Activated naive CD4-positive, alpha-beta T cell treated with Interleukin-2 at 50 U/mL for 16 hours (primary cell): ENCODE measurements at regions not wholly inside any gene's neighbourhood (a gene's known extent, or its start where the extent isn't known, plus 50 kb on each side); places are given as distances from the start of the nearest gene placed in this dataset.

Source experiments
- DNase-seq: peaks from one replicate; pipeline ENCODE4 v3.0.0-alpha.2; 2020

DNA sequence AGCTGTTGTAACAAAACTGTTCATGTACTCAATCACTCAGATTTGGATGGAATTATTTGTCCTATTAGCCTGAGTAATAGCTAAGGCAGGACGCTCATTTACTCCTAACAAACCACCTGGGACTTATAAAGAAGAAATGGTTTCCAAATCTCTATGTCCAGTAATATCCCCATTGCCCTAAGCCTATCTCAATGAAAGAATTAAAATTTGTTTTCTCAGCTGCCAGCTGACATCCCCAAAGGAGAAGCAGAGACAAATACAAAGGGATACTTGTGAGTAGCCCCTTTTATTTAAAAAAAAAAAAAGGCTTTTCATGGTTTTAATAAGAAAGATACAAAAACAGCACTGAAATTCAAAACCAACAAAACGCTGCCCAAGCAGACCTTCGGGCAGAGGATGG lies 211.4 kb upstream of the PARD3B start:
- no peak for DNase-seq

DNA sequence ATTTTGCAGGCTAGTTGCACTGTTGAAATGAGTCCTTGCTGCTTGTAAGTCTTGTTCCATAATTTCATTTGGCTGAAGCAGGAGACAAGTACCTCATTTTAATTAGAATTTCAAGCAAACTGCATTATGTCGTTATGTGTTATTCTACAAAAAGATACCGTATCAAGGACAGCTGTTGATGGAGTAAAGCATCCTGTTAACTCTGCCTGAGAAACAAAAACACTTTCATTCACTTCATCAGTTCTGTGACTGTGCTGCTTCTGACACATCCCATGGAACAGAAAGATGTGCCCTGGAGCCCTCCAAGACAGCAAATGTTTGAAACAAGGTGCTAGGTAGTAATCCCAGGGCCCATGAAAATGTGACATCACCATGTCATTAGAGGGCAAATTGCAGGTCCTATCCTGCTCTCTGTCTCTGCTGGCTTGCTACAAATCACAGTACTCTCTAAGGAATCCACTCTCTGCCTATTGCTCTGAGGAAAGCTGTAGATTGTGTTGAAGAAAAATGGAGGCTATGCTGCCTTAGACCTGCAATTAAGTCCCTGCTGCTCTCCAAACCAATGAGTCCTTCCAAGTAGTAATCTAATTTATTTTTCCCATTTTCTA lies 209.7 kb upstream of the PARD3B start:
- no peak for DNase-seq

DNA sequence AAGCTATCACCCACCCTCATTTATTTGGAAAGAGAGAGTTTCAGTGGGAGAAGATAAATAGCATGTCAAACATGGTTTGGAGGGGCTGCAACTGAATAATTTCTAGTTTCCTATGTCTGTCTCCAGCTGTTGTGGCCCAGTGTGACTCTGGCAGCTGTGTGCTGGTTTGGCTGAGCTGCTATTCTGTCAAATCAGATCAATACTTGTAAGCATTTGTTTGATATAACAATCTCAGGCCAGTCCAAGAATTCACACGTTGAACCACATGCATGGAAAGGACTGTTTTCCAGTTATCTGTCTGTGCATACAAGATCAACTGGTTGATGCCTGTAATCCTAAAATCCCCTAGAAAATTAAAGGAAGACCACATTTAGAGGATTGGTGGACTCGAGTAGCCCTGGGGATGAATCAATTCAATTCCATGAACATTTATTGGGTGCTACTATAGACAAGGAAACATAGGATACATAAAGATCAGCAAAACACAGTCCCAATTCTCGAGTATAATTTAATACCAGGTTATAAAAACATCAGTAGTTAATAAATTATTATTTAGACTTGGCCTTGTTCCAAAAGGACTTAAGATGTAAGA lies 209.0 kb upstream of the PARD3B start:
- DNase-seq = no peak

DNA sequence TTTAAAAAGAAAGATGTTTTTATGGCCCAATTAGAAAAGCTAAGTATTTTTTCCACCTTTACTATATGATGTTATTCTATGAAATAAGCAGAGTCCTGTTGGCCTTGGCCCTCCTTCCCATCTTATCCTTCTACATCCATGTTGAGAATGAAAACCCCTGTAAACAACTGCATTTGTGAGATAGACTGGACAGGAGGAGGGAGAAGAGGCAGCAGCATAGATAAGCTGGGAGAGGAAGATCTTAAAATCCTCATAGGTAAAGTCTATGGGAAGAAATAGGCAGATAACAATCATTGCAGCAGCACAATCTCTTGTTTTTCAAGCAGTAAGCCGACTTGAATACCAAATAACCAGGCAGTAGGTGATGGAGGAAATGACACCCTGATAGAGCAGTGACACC lies 207.6 kb upstream of the PARD3B start:
- DNase-seq = no peak

DNA sequence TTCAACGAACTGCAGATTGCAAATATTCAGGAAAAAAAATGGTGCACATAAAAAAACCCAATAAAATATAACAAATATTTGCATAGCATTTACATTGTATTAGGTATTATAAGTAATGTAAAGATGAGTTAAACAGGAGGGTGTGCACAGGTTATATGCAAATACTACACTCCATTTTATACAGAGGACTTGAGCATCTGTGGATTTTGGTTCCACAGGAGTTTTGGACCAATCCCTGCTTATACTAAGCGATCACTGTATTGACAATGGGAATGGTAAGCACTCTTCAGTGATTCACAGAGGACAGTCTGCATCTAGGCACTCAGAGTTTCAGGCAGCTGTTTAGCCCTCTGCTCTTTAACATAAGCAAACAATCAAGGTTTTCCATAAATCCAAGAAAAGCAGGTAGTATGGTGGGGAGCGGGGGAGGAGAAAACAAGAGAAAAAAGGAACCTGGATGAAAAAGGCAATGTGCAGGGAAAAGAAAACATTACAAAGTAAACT lies 206.0 kb upstream of the PARD3B start:
- DNase-seq = no peak

DNA sequence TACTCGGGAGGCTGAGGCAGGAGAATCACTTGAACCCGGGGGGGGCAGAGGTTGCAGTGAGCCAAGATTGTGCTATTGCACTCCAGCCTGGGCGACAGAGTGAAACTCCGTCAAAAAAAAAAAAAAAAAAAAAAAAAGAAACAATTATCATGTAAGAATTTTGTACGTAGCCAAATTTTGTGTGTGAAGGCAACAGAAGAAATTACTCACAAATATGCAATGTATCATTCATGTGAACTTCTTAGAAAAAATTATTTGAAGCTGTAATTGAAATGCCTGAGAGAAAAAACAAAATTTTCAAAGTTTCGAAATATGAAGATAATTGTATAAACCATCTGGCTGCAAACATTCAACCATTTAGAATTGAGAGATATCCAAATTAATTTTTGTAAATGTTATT lies 204.8 kb upstream of the PARD3B start:
- DNase-seq = no peak

DNA sequence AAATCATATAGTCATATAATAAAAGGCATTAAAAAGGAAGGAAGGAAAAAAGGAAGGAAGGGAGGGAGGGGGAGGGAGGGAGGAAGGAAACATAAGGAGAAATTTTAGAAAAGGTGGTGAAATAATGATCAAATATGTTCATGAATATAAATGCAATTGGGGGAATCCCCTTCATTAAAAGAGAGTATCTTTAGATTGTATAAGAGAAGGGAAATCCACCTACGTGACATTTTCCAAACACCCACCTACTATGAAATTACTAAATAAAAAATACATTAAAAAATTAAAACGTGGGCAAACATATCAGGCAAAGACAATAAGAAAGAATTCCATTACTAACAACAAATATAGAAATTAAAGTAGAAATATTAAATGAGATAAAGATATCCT lies 203.4 kb upstream of the PARD3B start:
- DNase-seq = no peak

DNA sequence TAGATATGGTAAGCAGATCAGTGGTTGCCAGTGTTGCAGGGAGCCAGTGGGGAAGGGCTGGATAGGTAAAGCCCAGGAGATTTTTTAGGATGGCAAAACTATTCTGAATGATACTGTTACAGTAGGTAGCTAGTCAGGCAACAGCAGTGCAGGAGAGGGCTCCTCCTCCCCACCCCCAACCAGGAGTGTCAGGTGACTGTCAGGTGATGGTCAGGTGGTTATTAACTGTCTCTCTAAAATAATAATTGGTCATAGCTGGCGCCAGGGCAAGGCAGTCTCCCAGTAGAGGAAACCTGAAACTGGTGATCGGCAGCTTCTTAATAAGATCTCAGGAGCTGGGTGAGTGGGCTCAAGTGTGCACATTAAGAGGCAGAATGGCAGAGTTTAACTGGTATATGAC lies 201.6 kb upstream of the PARD3B start:
- no peak for DNase-seq

DNA sequence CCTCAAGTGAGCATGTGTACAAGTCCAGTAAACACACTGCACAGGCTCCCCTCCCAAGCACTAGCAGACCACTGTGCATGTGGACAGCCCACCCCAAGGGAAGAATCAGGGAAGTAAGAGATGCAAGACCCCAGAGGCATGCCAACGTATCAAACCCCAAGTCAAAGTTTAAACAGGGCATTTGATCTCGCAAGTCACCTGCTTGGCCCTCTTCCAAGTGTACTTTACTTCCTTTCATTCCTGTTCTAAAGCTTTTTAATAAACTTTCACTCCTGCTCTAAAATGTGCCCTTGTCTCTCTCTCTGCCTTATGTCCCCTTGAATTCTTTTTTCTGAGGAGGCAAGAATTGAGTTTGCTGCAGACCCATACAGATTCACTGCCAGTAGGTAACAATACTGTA lies 201.2 kb upstream of the PARD3B start:
- DNase-seq = no peak

DNA sequence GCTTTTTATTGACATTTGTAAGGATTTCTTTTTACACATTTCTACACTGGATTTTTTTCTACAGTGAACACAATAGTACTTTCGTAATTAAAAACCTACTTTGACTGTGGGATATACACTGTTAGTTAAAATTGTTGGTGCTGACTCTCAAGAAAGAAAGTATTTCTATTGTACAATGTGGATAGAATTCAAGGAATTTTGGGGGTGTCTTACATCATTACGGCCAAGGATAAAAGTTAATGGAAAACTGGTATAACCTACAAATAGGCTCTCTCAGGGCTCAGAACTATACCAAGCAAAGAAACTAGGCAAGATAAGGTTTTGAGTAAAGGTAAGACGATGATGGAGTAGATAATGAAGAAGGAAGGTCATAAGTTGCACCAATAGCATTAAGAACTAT lies 198.4 kb upstream of the PARD3B start:
- DNase-seq = no peak

DNA sequence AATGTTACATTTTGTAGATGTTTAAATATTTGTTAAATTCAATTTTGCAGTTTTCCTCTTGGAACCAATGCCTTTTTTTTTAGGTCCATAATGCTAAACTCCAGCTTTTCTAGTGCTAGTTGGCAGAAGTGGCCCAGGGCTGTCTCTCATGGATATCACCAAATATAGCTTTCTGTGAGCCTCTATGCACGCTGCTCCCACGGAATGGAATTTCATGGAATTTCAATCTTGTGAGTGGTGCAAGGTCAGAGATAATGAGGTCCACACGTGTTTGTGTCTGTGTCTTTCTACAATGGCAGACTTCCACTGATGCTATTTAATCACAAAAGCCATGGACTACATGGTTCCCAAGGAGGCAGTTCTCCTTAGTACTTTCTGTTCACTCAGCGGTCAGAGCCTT lies 191.5 kb upstream of the PARD3B start:
- no peak for DNase-seq

DNA sequence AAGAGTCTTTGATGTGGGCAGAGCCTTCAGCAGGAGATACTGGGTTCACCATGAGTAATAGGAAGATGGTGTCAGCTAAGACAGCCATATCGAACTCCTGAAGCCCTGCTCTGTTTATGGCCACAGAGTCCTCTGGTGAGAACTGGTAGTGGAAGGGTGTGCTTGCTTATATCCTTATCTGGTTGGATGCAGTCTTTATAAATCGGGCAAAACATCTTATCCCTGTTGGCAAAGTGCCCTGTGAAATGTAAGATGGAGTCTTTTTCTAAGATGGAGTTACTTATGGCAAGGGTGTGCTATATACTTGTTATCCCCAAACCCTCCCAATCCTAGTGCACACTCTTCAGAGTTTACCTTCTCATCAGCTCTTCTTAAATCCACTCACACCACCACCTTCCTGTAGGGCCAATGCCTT lies 190.8 kb upstream of the PARD3B start:
- no peak for DNase-seq

DNA sequence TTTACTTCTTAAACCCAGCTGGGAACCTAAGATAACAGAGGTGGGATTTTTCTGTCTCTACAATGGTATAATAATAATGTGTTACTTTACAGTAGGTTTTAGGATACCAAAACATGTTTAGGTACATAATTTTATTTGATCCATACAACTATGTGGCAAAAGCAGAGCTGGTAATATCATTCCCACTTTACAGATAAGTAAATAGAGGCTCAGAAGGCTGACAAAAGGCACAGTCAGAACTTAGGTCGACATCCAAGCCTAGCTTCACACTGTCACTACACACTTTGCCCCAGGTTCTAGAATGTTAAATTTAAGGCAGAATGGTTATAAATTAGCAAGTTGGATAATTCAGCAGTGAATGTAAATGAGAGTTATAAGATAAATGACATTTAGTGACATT lies 189.6 kb upstream of the PARD3B start:
- no peak for DNase-seq

DNA sequence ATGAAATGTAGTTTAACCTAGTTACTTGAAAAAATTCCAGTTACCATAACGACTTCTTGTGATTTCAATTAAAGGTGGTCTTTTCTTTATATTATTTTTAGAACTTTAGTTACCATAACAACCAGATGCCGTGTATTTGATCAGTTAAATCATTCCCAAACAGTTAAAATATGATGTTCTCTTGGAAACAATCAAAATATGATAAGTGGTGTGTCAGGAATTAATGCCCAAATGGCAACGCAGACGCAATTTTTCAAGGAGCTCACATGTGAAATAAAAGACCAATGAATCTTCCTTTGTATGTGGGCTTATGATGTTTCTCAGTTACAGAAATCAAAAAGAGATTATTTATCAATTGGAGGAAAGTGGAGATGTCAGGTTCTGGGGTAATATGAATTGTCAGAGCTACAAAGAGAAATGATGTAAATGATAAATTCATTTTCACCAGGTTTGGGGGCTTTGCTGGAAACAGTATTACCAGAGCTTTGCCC lies 189.1 kb upstream of the PARD3B start:
- no peak for DNase-seq

DNA sequence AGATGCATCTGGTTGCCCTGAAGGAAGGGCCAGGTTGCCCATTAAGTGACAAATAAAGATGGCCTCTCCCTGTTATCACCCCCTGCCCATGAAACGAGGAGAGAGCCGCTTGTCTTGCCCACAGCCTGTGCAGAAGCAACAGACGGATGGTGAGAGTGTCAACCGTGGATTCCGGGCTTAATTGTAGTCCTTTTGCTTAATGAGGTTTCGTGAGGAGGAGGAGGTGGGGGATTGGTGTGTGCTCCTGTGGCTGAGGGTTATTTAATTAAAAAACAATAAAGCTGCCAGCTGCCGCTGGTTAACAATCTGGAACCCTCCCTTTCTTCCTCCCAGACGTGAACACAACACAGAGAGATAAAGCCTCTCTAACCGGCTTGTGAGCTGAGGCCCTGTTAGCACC lies 188.0 kb upstream of the PARD3B start:
- DNase-seq = no peak

DNA sequence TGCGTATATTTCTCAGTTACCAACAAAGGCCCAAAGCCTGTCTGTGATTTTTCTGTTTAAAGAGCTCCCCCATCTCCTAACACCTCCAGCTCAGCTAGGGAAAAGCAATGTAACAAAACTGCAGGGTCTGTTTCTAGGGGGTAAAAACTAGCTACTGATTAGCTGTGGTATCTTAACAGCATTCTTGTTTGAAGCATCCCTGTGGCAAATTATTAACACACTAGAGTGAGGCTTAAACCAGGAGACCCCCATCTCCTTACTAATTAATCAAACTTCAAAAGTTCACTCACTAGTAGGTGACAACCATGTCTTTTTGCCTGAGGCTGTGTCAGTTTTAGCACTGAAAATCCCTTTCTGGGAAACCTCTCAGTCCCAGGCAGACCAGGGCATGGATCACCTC lies 186.2 kb upstream of the PARD3B start:
- no peak for DNase-seq

DNA sequence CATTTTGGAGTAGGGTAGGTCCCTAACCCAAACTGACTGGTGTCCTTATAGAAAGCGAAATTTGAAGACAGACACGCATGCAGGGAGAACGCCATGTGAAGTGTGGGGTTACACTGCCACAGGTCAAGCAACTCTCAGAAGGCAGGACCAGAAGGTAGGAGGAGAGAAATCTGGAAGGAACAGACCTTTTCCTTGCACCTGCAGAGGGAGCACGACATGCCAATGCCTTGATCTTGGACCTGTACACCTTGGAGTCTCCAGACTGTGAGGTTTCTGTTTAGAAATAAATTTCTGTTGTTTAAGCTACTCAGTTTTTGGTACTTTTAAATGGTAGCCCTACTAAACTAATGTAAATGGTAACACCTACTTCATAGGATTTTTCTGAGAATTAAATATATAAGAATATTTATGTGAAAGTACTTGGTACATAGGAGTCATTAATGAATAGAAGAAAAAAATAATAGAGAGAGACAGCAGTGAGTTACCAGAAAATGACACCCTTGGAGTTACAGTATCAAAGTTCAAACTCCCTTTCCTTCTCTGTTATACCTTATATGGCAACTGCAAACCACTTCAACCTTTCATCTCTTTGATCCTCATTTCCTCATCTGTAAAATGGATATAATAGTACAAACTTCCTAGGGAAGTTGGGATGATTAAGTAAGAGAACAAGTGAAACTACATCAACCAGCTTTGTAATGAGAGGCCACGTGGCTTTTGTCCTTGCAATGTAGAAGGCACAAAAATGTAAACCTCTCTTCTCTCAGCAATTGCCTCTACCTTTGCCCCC lies 184.9 kb upstream of the PARD3B start:
- no peak for DNase-seq

DNA sequence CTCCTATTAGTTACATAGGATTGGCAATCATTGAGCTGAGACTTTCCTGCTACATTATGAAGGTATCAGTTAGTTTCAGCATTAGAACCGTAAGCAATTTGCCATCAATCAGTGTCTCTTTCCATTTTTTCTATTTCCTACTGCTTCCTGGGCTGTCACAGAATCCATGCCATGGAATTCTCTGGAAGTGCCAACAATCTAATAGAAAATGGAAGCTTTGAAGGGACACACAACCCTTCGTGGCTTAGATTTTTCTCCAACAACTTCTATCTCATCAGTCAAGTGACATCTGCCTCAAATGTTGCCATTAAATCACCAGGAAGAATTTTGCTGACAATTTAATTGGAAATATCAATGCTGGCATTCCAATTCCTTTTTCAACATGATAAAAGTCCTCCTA lies 183.5 kb upstream of the PARD3B start:
- DNase-seq = no peak

DNA sequence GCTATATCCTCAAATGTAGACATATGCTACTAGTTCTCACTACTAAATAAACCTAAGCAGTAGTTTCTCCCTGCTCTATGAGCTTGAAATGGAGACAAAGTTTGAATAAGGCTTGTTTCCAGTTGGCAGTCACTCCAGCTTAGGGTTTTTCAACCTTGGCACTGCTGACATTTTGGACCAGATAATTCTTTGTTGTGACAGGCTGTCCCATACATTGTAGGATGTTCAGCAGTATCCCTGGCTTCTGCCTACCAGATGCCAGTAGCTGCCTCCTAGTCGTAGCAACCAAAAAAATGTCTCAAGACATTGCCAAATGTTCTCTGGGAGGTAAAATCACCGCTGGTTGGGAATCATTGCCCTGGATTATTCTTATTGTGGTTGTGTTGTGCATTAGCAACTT lies 182.7 kb upstream of the PARD3B start:
- no peak for DNase-seq

DNA sequence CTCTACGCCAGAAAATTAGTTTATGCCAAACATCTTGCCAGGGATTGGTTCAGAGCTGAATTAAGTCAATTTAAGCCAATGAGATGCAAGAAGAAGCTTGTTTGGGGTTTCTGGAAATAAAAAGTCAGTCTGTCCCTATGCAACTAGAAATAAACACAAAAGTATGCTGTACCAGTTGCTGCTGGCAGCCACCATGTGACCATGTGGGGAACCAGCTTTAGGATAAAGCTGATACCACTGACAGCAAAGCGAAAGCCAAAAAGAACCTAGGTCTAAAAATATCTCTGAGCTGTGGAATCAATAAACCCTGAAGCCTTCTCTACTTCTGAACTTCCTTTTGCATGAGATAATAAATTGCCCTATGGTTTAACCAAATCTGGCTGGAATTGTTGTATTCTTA lies 181.8 kb upstream of the PARD3B start:
- no peak for DNase-seq

DNA sequence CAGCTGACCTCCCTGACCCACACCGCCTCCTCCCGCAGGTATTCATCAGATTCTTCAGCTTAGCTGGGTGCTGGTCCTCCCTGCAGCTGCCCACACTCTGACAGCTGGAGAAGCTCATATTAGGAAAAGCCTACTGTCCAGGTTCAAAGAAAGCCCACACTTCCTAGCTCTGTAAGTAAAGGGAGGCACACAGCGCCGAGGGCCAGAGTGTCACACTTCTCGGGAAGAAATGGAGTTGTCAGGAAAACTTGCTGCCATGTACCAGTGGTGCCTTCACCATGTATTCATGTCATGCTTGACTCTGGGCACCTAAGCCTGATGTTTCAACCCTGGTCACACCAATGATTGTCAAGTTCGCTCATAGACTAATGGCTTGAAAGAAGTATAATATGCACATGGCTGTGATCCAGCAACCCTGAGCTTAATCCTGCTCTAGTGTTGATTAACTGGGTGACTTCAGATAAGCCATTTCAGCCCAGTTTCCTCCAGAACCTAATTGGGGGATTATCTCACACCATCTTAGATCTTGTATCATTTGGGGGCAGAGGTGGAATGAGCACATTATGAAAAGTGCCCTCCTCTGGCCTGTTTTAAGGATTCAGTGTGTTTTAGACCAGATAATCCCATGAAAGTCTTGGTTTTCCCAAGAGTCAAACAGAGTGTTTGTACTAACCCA lies 180.3 kb upstream of the PARD3B start:
- no peak for DNase-seq

DNA sequence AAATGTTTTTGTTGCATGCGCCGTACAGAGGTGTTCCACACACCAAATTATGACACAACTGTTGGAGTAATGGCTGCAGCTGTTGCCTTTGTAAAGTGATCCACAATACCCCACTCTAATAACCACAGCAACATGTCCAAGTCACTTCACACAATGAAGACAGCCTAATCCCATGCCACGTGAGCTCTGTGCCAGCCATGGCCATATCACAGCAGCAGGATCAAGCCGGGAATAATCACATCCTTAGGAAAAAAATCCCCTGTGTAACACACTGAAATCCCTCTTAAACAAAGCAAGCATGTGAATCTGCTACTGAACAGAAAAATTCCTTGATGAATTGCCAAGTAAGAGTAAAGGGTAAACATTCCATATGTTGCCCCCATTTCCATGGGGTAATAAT lies 179.5 kb upstream of the PARD3B start:
- DNase-seq = no peak

DNA sequence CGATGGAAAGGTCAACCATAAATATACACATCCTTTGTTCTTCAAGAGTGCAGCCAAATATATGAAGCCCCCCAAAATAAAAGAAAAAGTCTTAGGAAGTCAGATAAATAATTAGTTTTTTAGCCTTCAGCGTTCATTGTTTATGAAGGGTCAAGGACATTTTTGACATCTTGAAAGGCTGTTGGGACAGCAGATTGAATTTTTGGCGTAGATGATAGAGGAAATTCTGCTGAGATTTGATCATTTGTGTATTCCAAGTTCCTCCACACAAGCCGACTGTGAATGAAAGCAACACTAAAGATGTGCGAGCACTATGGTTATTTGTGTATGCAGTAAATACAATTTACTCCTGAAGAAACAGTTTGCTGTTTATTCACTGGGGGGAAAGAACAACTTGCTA lies 177.8 kb upstream of the PARD3B start:
- DNase-seq = no peak
